Adipocyte (in vitro differentiated cells): ENCODE measurements at regions not wholly inside any gene's neighbourhood (a gene's known extent, or its start where the extent isn't known, plus 50 kb on each side); places are given as distances from the start of the nearest gene placed in this dataset.
"Not testable (repeated sequence)": the region's sequence is repeated elsewhere in the genome, so short reads cannot be mapped to it uniquely, and the experiment has no call there.

Experiments
- DNase-seq: peaks from one replicate; pipeline ENCODE4 v3.0.0-alpha.2; 2015; ENCODE audit warnings: low read depth
- H3K27me3 ChIP-seq: replicated peaks from 2 replicates; pipeline ENCODE4 v1.7.0; 2013; ENCODE audit warnings: mild to moderate bottlenecking, low read length, moderate library complexity; ENCODE audit not compliant: control insufficient read depth, insufficient read depth
- H3K36me3 ChIP-seq: 2 replicates; pipeline ENCODE4 v1.7.0; 2013; ENCODE audit warnings: low read length, mild to moderate bottlenecking, moderate library complexity; ENCODE audit not compliant: control insufficient read depth, insufficient read depth, severe bottlenecking
- H3K4me1 ChIP-seq: 2 replicates; pipeline ENCODE4 v1.7.0; 2013; ENCODE audit warnings: mild to moderate bottlenecking, low read length, moderate library complexity; ENCODE audit not compliant: control insufficient read depth, insufficient read depth
- H3K4me3 ChIP-seq: 2 replicates; pipeline ENCODE4 v1.7.0; 2013; ENCODE audit warnings: mild to moderate bottlenecking, low read length, moderate library complexity
- H3K9ac ChIP-seq: 2 replicates; pipeline ENCODE4 v1.7.0; 2013; ENCODE audit warnings: mild to moderate bottlenecking, low read length, moderate library complexity
- H3K9me3 ChIP-seq: 2 replicates; pipeline ENCODE4 v1.7.0; 2013; ENCODE audit warnings: mild to moderate bottlenecking, low read length, moderate library complexity; ENCODE audit not compliant: control insufficient read depth

DNA sequence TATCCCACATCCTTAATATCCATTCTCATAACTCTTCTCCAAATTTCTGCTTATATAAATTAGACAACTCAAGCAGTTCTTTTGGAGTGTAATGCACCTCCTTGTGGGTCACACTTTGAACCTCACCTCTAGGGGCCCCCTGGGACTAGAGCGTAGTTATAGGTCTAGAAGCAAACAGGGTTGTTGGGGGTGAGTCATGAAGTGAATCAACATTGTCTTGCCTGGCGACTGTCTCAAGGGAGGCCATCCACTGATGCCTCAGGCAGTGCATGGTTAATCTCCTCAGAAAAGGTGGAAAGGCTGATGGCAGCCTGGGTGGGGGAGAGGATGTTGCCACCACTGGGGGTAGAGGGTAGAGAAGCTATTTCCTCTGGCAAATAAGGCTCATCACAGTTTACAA lies 129.1 kb downstream of the TNFRSF21 start:
- Histone ChIP-seq H3K9ac (no peak overlapping the region), H3K4me1 (no peaks in the 10 kb centered on the region), H3K27me3 (no peaks in the 10 kb centered on the region), H3K4me3 (no peak overlapping the region), H3K9me3 (no peaks in the 10 kb centered on the region), H3K36me3 (no peaks in the 10 kb centered on the region)
- peak; percentile 29 for DNase-seq

DNA sequence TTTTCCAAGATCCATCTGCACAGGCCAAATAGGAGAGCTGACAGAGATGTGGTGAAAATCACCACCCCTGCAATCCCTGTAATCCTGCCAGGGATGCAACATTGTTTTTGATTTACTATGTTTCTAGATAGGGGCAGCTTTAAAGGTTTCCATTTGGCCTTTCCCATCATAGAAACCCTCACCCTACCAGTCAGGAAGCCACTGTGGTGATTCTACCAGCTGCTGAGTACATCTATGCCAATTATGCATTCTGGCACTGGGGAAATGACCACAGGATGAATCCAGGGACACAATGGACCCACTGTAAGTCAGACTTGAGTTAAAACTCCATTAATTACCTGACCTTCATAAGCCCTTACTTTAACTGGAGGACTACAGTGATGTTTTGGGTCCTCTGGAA lies 130.4 kb downstream of the TNFRSF21 start:
- H3K4me3 ChIP-seq = no peak overlapping the region
- no peak overlapping the region for H3K9ac ChIP-seq

DNA sequence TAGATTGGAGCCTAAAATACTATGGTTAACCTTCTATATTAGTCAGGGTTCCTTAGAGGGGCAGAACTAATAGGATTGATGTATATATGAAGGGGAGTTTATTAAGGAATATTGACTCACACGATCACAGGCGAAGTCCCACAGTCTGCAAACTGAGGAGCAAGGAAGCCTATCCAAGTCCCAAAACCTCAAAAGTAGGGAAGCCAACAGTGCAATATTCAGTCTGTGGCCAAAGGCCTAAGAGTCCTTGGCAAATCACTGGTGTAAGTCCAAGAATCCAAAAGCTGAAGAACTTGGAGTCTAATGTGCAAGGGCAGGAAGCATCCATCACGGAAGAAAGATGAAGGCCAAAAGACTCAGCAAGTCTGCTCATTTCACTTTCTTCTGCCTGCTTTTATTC lies 133.5 kb upstream of the ADGRF1 start:
- Histone ChIP-seq H3K4me3 (no peak overlapping the region), H3K9me3 (no peaks in the 10 kb centered on the region), H3K27me3 (no peaks in the 10 kb centered on the region), H3K9ac (no peak overlapping the region), H3K36me3 (no peaks in the 10 kb centered on the region), H3K4me1 (peaks cover 9% of the 10 kb centered on the region)
- DNase-seq = no peak

More for the DNA sequence above, 130.4 kb downstream of the TNFRSF21 start:
- Histone ChIP-seq H3K4me1 (peaks cover 5% of the 10 kb centered on the region), H3K9me3 (no peaks in the 10 kb centered on the region), H3K27me3 (no peaks in the 10 kb centered on the region), H3K36me3 (no peaks in the 10 kb centered on the region)
- DNase-seq = no peak

DNA sequence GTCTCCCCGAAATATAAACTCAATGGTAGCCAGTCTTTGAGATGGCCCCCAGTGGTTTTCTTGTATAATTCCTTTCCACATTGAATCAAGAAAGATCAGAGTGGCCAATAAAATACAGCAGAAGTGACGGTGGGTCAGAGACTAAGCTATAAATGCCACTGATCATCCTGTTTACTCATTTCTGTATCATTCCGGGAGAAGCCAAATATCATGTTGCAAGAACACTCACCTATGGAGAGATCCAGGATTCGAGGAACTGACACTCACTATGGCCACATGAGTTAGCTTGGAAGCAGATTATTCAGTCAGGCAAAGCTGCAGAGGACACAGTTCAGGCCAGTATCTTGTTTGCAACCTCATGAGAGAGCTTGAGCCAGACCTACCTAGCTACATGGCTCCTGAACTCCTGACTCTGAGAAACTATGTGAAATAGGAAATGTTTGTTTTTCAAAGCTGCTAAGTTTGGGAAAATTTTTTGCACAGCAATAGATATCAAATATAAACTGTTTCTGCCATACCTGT lies 132.4 kb upstream of the ADGRF1 start:
- no peak for DNase-seq
- no peak overlapping the region for H3K4me3 ChIP-seq
- no peaks in the 10 kb centered on the region for H3K9me3 ChIP-seq
- H3K9ac ChIP-seq = no peak overlapping the region
- H3K36me3 ChIP-seq = no peaks in the 10 kb centered on the region
- peaks cover 20% of the 10 kb centered on the region for H3K4me1 ChIP-seq
- no peaks in the 10 kb centered on the region for H3K27me3 ChIP-seq

DNA sequence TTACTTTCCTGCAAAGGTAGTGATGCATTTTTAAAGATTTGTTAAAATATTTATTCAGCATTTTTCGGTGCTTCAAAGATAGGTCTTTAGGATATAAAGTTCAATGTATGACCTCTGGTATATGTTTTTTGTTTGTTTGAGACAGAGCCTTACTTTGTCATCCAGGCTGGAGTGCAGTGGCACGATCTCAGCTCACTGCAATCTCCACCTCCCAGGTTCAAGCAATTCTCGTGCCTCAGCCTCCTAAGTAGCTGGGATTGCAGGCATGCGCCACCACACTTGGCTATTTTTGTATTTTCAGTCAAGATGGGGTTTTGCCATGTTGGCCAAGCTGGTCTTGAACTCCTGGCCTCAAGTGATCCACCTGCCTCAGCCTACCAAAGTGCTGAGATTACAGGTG lies 131.9 kb upstream of the ADGRF1 start:
- H3K36me3 ChIP-seq, H3K9ac ChIP-seq, H3K27me3 ChIP-seq, DNase-seq, H3K4me3 ChIP-seq, H3K9me3 ChIP-seq: not testable (repeated sequence)
- H3K4me1 ChIP-seq = peaks cover 25% of the 10 kb centered on the region

DNA sequence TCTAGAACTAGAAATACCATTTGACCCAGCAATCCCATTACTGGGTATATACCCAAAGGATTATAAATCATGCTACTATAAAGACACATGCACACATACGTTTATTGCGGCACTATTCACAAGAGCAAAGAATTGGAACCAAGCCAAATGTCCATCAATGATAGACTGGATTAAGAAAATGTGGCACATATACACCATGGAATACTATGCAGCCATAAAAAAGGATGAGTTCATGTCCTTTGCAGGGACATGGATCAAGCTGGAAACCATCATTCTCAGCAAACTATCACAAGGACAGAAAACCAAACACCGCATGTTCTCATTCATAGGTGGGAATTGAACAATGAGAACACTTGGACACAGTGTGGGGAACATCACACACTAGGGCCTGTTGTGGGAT lies 131.0 kb upstream of the ADGRF1 start:
- not testable (repeated sequence) for H3K36me3 ChIP-seq, H3K9ac ChIP-seq, H3K9me3 ChIP-seq, H3K4me3 ChIP-seq, DNase-seq, H3K27me3 ChIP-seq
- peaks cover 32% of the 10 kb centered on the region for H3K4me1 ChIP-seq

DNA sequence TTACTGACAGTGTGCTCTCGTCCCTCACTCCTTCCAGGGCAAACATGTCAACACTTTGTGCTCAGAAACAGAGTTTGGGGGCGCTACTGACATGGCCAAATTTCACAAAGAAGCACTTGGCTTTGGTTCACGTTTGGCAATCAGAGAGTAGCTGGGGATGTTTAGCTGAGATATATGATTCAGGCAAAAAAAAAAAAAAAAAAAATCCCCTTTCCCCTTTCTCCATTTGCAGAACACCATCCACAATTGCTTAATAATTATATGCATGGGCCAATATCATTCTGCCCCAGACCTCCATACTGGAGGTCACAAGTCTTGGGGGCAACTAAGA lies 128.4 kb upstream of the ADGRF1 start:
- Histone ChIP-seq H3K9ac (peak overlapping the region; percentile 16), H3K9me3 (no peaks in the 10 kb centered on the region), H3K4me1 (peaks cover 58% of the 10 kb centered on the region), H3K27me3 (no peaks in the 10 kb centered on the region), H3K36me3 (no peaks in the 10 kb centered on the region), H3K4me3 (no peak overlapping the region)
- no peak for DNase-seq

DNA sequence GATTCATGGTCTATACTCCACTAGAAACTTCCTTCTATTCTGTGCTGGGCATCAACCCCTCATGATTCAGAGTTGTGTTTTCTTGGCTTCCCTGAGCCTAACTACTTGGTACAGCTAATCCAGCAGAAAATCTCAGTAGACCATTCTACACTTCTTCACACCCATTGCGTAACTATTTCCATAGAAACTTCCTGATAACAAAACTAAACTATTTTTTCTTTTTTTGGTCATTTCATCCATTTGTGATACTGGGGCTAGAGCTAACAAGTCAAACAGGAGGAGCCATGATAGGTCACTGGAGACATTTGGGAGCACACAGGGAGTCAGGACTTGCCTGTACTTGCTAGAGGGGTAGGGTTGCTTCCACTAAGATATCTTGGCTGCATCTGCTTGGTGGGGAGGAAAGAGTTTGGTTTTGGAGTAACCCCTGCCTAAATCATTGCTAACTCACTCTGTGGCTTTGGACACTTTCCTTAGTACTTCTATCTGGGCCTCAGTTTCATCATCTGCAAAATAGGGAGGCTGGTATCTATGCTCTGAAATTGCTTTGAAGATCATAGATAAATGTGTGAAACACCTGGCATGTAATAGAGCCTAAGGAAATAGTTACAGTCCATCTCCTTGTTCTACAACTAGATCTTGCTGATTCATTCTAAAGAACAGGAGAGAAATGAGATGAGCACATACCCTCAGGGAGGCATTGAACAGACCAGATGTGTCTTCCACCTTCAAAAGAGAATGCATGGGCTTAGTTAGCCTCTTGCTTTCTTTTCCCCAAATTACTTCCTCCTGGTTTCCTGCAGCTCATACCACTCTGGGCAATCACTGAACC lies 127.9 kb upstream of the ADGRF1 start:
- Histone ChIP-seq H3K9me3 (peaks cover 3% of the 10 kb centered on the region), H3K36me3 (no peaks in the 10 kb centered on the region), H3K4me3 (no peak overlapping the region), H3K27me3 (no peaks in the 10 kb centered on the region), H3K9ac (peak overlapping the region; percentile 16), H3K4me1 (peaks cover 53% of the 10 kb centered on the region)
- peak; percentile 92 for DNase-seq

DNA sequence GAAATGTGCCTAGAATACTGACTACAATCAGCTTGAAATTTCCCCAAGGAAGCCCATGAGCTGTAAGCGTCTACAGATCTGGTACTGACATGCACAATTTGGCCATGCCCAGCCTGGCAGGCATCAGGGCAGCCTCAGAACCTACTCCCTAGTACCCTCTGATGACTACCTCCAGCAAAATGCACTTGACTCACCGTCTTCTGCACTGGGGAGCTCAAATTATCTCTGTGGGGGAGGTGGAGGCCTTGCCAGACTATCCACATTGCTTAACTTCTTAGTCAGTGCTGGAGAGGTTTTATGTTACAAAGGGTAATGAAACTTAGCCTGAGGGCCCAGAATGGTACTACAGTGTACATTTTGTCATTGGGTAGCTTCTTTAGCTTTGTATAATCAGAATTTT lies 126.0 kb upstream of the ADGRF1 start:
- Histone ChIP-seq H3K4me1 (peaks cover 53% of the 10 kb centered on the region), H3K9me3 (peaks cover 5% of the 10 kb centered on the region), H3K4me3 (peak overlapping the region; percentile 51), H3K27me3 (no peaks in the 10 kb centered on the region), H3K9ac (peak overlapping the region; percentile 77), H3K36me3 (no peaks in the 10 kb centered on the region)
- DNase-seq = peak; percentile 99

DNA sequence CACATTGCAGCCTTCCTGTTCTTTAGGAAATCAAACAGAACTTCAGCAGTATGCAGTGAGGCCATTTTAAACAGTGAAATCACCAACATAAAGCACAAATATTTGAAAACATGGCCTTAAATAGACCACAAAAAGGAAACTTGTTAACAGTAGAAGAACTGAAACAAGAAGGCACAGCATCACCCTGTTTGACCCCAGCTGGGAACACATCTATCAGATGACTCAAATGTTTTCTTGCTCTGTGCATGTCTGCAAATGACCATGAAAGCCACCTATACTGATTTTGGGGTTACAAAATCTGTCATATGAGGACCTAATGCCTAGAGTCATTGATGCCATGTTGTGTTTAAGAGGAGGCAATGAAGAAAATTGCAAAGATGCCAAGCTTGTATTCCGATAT lies 123.8 kb upstream of the ADGRF1 start:
- Histone ChIP-seq H3K4me1 (peaks cover 64% of the 10 kb centered on the region), H3K9me3 (peaks cover 5% of the 10 kb centered on the region), H3K4me3 (no peak overlapping the region), H3K36me3 (no peaks in the 10 kb centered on the region), H3K27me3 (no peaks in the 10 kb centered on the region), H3K9ac (peak overlapping the region; percentile 21)
- peak; percentile 17 for DNase-seq

DNA sequence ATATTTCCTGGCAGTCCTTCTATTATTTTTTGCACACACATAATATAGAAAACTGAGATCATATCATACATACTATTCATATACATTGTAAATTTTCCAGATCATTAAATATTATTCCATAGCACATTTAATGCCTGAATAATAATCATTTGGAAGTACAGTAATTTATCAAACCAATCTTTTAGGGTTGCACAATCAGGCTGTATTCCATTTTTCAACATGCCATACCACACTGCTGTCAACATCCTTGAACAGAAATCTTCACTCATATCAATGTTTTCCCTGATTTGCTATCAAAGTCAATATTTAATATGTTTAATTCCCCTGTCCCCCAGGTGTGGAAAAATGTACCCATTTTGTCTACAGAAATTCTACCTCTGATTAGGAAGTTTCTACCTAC lies 122.7 kb upstream of the ADGRF1 start:
- H3K4me1 ChIP-seq = peaks cover 63% of the 10 kb centered on the region
- no peak overlapping the region for H3K9ac ChIP-seq
- peaks cover 5% of the 10 kb centered on the region for H3K9me3 ChIP-seq
- no peaks in the 10 kb centered on the region for H3K27me3 ChIP-seq
- no peak for DNase-seq
- no peaks in the 10 kb centered on the region for H3K36me3 ChIP-seq
- no peak overlapping the region for H3K4me3 ChIP-seq

DNA sequence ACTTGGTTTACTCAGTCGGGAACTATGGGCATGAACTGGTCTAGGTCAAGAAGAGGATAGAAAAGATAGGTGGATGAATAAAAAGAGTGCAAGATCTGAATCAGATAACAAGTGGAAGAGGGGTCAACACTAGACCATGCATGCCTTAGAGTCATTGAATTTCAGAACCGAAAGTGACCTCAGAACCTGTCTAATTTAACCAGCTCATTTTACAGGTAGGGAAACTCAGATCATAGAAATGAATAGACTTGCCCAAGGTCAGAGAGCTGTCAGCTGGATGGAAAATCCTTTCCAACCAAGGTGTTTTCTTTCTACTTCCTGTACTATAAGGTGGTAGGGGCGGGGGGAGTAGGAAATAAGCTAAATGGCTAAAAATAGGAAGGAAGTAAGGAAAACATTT lies 121.4 kb upstream of the ADGRF1 start:
- Histone ChIP-seq H3K36me3 (no peaks in the 10 kb centered on the region), H3K4me3 (no peak overlapping the region), H3K4me1 (peaks cover 51% of the 10 kb centered on the region), H3K27me3 (no peaks in the 10 kb centered on the region), H3K9me3 (peaks cover 5% of the 10 kb centered on the region), H3K9ac (no peak overlapping the region)
- DNase-seq = no peak
